Mucosa of stomach (tissue), 1 donor: ENCODE measurements at regions not wholly inside any gene's neighbourhood (a gene's known extent, or its start where the extent isn't known, plus 50 kb on each side); places are given as distances from the start of the nearest gene placed in this dataset.
"Not testable (repeated sequence)": the region's sequence is repeated elsewhere in the genome, so short reads cannot be mapped to it uniquely, and the experiment has no call there.

Source experiments
- H3K27me3 ChIP-seq: one replicate; pipeline ENCODE4 v1.7.0; 2013; ENCODE audit warnings: mild to moderate bottlenecking, low read length; ENCODE audit not compliant: control insufficient read depth, insufficient read depth
- H3K36me3 ChIP-seq: one replicate; pipeline ENCODE4 v1.7.0; 2013; ENCODE audit warnings: low read length; ENCODE audit not compliant: control insufficient read depth, insufficient read depth
- H3K4me1 ChIP-seq: one replicate; pipeline ENCODE4 v1.7.0; 2013; ENCODE audit warnings: mild to moderate bottlenecking, low read length; ENCODE audit not compliant: control insufficient read depth, insufficient read depth
- H3K4me3 ChIP-seq: one replicate; pipeline ENCODE4 v1.7.0; 2013; ENCODE audit warnings: low read length
- H3K9ac ChIP-seq: one replicate; pipeline ENCODE4 v1.7.0; 2013; ENCODE audit warnings: mild to moderate bottlenecking, low read length, moderate library complexity
- H3K9me3 ChIP-seq: one replicate; pipeline ENCODE4 v1.7.0; 2013; ENCODE audit warnings: mild to moderate bottlenecking, low read length, moderate library complexity; ENCODE audit not compliant: control insufficient read depth
- donor health status: Pancreatic carcinoma.

GRCh38 chr21:15627823-15628222 lies 102.0 kb upstream of the USP25 start:
- Histone ChIP-seq H3K27me3 (no peaks in the 10 kb centered on the region), H3K4me3 (no peak overlapping the region), H3K9me3 (no peaks in the 10 kb centered on the region), H3K4me1 (peaks cover 6% of the 10 kb centered on the region), H3K36me3 (no peaks in the 10 kb centered on the region), H3K9ac (no peak overlapping the region)

- H3K9ac ChIP-seq = no peak overlapping the region
- H3K36me3 ChIP-seq = no peaks in the 10 kb centered on the region
- no peaks in the 10 kb centered on the region for H3K27me3 ChIP-seq
- H3K4me1 ChIP-seq = peaks cover 6% of the 10 kb centered on the region
- no peaks in the 10 kb centered on the region for H3K9me3 ChIP-seq
- no peak overlapping the region for H3K4me3 ChIP-seq
These were observed 98.4 kb upstream of the USP25 start for GRCh38 chr21:15631342-15631741.

DNA sequence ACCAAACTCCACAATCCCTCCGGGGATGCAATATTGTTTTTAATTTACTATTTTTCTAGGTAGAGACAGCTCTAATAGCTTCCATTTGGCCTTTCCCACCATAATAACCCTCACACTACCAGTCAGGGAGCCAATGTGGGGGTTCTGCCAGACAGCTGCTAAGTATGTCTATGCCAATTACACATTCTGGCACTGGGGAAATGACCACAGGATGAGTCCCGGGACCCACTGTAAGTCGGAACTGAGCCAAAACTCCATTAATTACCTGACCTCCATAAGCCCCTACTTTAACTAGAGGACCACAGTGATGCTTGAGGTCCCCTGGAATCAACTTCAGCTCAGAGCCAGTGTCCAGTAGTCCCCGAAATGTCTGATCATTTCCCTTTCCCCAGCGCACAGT lies 95.2 kb upstream of the USP25 start:
- not testable (repeated sequence) for H3K36me3 ChIP-seq, H3K9me3 ChIP-seq, H3K9ac ChIP-seq, H3K27me3 ChIP-seq, H3K4me3 ChIP-seq, H3K4me1 ChIP-seq

DNA sequence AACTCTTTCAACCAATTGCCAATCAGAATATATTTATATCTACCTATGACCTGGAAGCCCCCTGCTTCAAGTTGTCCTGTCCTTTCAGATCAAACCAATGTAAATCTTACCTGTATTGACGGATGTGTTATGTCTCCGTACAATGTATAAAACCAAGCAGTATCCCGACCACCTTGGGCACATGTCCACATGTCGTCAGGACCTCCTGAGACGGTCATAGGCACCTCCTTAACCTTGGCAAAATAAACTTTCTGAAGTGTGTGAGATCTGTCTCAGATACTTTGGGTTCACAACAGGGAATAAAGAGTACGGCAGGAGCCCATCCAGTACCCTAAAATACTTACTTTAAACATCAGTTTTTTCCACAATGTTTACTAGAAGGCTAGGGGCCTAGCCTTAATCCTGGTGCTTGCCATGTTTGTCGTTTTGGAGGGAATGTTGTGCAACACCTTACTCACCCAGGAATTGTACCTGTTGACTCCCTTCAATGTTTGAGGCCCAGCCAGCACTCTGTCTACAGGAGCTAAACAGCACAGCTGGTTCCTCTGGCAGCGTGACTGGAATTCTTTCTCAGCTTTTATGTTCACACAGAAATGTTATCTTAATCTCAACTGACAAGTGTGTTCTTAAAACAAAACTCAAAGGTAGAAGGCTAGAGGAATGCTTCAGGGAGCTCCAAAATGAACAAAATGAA lies 90.8 kb upstream of the USP25 start:
- Histone ChIP-seq H3K27me3 (no peaks in the 10 kb centered on the region), H3K36me3 (no peaks in the 10 kb centered on the region), H3K9me3 (no peaks in the 10 kb centered on the region), H3K9ac (no peak overlapping the region), H3K4me3 (no peak overlapping the region), H3K4me1 (no peaks in the 10 kb centered on the region)

GRCh38 chr21:15640113-15640512 lies 89.7 kb upstream of the USP25 start:
- H3K9ac ChIP-seq, H3K9me3 ChIP-seq, H3K4me1 ChIP-seq, H3K36me3 ChIP-seq, H3K4me3 ChIP-seq, H3K27me3 ChIP-seq: not testable (repeated sequence)

DNA sequence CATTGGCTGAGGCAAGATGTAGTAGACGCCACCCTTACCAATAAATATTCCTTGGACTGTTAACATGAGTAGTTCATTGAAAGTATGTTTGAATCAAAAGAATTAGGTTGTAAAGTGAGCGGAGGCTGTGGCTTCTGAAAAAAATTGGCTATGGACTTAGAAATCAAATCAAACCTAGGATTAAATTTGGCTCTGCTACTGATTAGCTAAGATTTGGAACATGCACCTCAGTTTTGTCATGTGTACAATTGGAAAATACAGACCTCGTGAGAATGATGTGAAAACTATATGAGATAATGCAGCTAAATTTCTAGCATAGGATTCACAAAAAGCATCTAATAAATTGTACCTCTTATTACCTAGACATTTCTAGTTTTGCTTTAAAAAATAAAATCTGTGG lies 85.3 kb upstream of the USP25 start:
- H3K27me3 ChIP-seq = no peaks in the 10 kb centered on the region
- no peak overlapping the region for H3K9ac ChIP-seq
- no peaks in the 10 kb centered on the region for H3K4me1 ChIP-seq
- H3K36me3 ChIP-seq = no peaks in the 10 kb centered on the region
- no peak overlapping the region for H3K4me3 ChIP-seq
- no peaks in the 10 kb centered on the region for H3K9me3 ChIP-seq

- no peaks in the 10 kb centered on the region for H3K36me3 ChIP-seq
- no peaks in the 10 kb centered on the region for H3K27me3 ChIP-seq
- no peak overlapping the region for H3K4me3 ChIP-seq
- H3K9ac ChIP-seq = no peak overlapping the region
- H3K9me3 ChIP-seq = no peaks in the 10 kb centered on the region
- H3K4me1 ChIP-seq = no peaks in the 10 kb centered on the region
These were observed 84.0 kb upstream of the USP25 start for GRCh38 chr21:15645830-15646229.

DNA sequence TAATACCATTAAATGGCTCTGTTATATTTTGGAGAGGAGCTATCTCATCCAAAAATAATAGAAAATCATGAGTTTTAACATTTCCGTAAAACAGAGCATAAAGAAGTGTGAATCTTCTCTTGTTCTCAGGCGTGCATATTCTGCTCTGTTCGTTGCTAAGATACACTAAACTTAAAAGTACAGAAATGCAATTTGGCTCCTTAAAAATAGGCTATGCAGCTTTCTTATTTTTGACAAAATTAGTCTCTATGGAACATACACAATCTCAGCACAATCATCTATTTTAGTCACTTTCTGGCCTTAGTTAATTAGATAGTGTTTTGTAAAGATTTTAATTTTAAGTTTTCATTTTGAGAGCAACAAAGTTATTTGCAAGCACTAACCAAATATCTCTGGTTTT lies 79.0 kb upstream of the USP25 start:
- no peak overlapping the region for H3K4me3 ChIP-seq
- H3K27me3 ChIP-seq = no peaks in the 10 kb centered on the region
- no peak overlapping the region for H3K9ac ChIP-seq
- no peaks in the 10 kb centered on the region for H3K36me3 ChIP-seq
- no peaks in the 10 kb centered on the region for H3K4me1 ChIP-seq
- H3K9me3 ChIP-seq = no peaks in the 10 kb centered on the region

GRCh38 chr21:15651172-15651571 lies 78.6 kb upstream of the USP25 start:
- no peak overlapping the region for H3K4me3 ChIP-seq
- no peaks in the 10 kb centered on the region for H3K27me3 ChIP-seq

GRCh38 chr21:15653710-15654109 lies 76.1 kb upstream of the USP25 start:
- no peaks in the 10 kb centered on the region for H3K4me1 ChIP-seq
- no peaks in the 10 kb centered on the region for H3K9me3 ChIP-seq
- no peak overlapping the region for H3K4me3 ChIP-seq
- no peaks in the 10 kb centered on the region for H3K36me3 ChIP-seq
- H3K9ac ChIP-seq = no peak overlapping the region
- no peaks in the 10 kb centered on the region for H3K27me3 ChIP-seq

More at GRCh38 chr21:15651172-15651571, 78.6 kb upstream of the USP25 start:
- H3K9ac ChIP-seq = no peak overlapping the region
- no peaks in the 10 kb centered on the region for H3K36me3 ChIP-seq
- H3K4me1 ChIP-seq = no peaks in the 10 kb centered on the region
- H3K9me3 ChIP-seq = no peaks in the 10 kb centered on the region

GRCh38 chr21:15654171-15654570 lies 75.6 kb upstream of the USP25 start:
- no peaks in the 10 kb centered on the region for H3K27me3 ChIP-seq
- no peak overlapping the region for H3K4me3 ChIP-seq
- H3K4me1 ChIP-seq = no peaks in the 10 kb centered on the region
- H3K9me3 ChIP-seq = no peaks in the 10 kb centered on the region
- no peak overlapping the region for H3K9ac ChIP-seq
- H3K36me3 ChIP-seq = no peaks in the 10 kb centered on the region

GRCh38 chr21:15659753-15660422 lies 69.9 kb upstream of the USP25 start:
- Histone ChIP-seq H3K27me3 (no peaks in the 10 kb centered on the region), H3K9ac (no peak overlapping the region), H3K9me3 (no peaks in the 10 kb centered on the region), H3K36me3 (no peaks in the 10 kb centered on the region), H3K4me3 (no peak overlapping the region), H3K4me1 (no peaks in the 10 kb centered on the region)
